ENCODE measurements at regions not wholly inside any gene's neighbourhood (a gene's known extent, or its start where the extent isn't known, plus 50 kb on each side); places are given as distances from the start of the nearest gene placed in this dataset.
"Not testable (repeated sequence)": the region's sequence is repeated elsewhere in the genome, so short reads cannot be mapped to it uniquely, and the experiment has no call there.

- DNase-seq; H3K9me3 ChIP-seq (ENCODE audit: control insufficient read depth, low read length); H3K27ac ChIP-seq (ENCODE audit: low read length); H3K27me3 ChIP-seq (ENCODE audit: control insufficient read depth, insufficient read depth); intact Hi-C loops (cut with DNase I); H3K4me1 ChIP-seq (ENCODE audit: control insufficient read depth, insufficient read depth, low read length); ATAC-seq; H3K4me3 ChIP-seq (ENCODE audit: low read length): not testable (repeated sequence)
- 75% methylated on average over 9 of the region's 9 CpGs for WGBS
Observed at GRCh38 chr4:69424722-69425121, 71.0 kb downstream of the UGT2B4 start.

Data from right cardiac atrium (tissue), 5 donors.